ENCODE measurements at regions not wholly inside any gene's neighbourhood (a gene's known extent, or its start where the extent isn't known, plus 50 kb on each side); places are given as distances from the start of the nearest gene placed in this dataset.

GRCh38 chr16:7101054-7101453 is 231.6 kb upstream of the RBFOX1 start (continued):
- TF ChIP-seq EZH2 (IDR thresholded peaks at IDR 0.05; ENCODE audit: low read depth, unreplicated experiment) (no peak), ZNF114 (CRISPR knock-in tag; IDR thresholded peaks at IDR 0.05) (no peak), NANOG (IDR thresholded peaks at IDR 0.05; ENCODE audit: borderline replicate concordance) (no peak)

GRCh38 chr16:7097518-7097917 is 235.1 kb upstream of the RBFOX1 start:
- no peak overlapping the region for H2AFZ ChIP-seq
- H3K36me3 ChIP-seq (ENCODE audit: insufficient read depth) = no peaks in the 10 kb centered on the region
- no peak for DNase-seq (ENCODE audit: low spot score)
- no peak for ATAC-seq
- no peaks in the 10 kb centered on the region for H4K20me1 ChIP-seq (replicated peaks; ENCODE audit: insufficient read depth)
- Mint-ChIP-seq H3K27me3 (ENCODE audit: insufficient read depth, low read depth, poor library complexity) (peaks cover 3% of the 10 kb centered on the region), H3K27ac (no peak overlapping the region), H3K36me3 (ENCODE audit: low read depth) (no peaks in the 10 kb centered on the region; the same call in 2 of the 3 replicates), H3K4me3 (no peak overlapping the region), H3K4me1 (peaks cover 10% of the 10 kb centered on the region), H3K9me3 (peaks cover 76% of the 10 kb centered on the region)
- no peak overlapping the region for H3K27ac ChIP-seq (ENCODE audit: low read depth)
- no peaks in the 10 kb centered on the region for H3F3A ChIP-seq (replicated peaks; ENCODE audit: low read depth)
- H3K4me2 ChIP-seq = no peak overlapping the region
- H3K4me1 ChIP-seq (ENCODE audit: insufficient read depth) = no peaks in the 10 kb centered on the region
- H3K4me3 ChIP-seq = no peak overlapping the region
- TF ChIP-seq ZNF462 (CRISPR knock-in tag; IDR thresholded peaks at IDR 0.05) (no peak), NANOG (IDR thresholded peaks at IDR 0.05; ENCODE audit: borderline replicate concordance) (no peak), STAT1 (IDR thresholded peaks at IDR 0.05; ENCODE audit: unreplicated experiment) (no peak), REST (IDR thresholded peaks at IDR 0.05; ENCODE audit: unreplicated experiment) (no peak)
- H3K9me2 ChIP-seq (ENCODE audit: insufficient read depth) = no peaks in the 10 kb centered on the region
- no peaks in the 10 kb centered on the region for H3K79me2 ChIP-seq (replicated peaks; ENCODE audit: insufficient read depth)
- H3K27me3 ChIP-seq (ENCODE audit: insufficient read depth) = no peaks in the 10 kb centered on the region
